Natural killer cell treated with Interleukin-12 subunit alpha and Interleukin-12 subunit beta and Interleukin-15 and Interleukin-18, amount 100 ng/mL, for 72 hours (primary cell): ENCODE measurements at regions not wholly inside any gene's neighbourhood (a gene's known extent, or its start where the extent isn't known, plus 50 kb on each side); places are given as distances from the start of the nearest gene placed in this dataset.
"Not testable (repeated sequence)": the region's sequence is repeated elsewhere in the genome, so short reads cannot be mapped to it uniquely, and the experiment has no call there.

ENCODE experiments used
- ATAC-seq, 2 donors: fragments of 150-1000 bp; cut with Tn5 transposase in 1 of 2; sonication (Bioruptor Pico), chemical (Tn5 transposase) in 1 of 2; 2 replicates each; pipeline ENCODE4 v1.10.0; 2021
- DNase-seq: peaks from one replicate; pipeline ENCODE4 v3.0.0; 2022; ENCODE audit warnings: low spot score
- H3K27ac Mint-ChIP-seq, 2 donors: 1 replicate in 1 of 2; 2 replicates in 1 of 2; pipeline ENCODE4 v1.8.0; 2022; ENCODE audit warnings: mixed read lengths in 2 of 2, mild to moderate bottlenecking in 1 of 2, moderate library complexity in 1 of 2
- H3K27me3 Mint-ChIP-seq, 2 donors: 1 replicate in 1 of 2; 2 replicates in 1 of 2; pipeline ENCODE4 v1.8.0; 2022; ENCODE audit warnings: mixed read lengths in 2 of 2
- H3K36me3 Mint-ChIP-seq: one replicate; pipeline ENCODE4 v1.8.0; 2022; ENCODE audit warnings: mixed read lengths
- H3K4me1 Mint-ChIP-seq, 2 donors: 1 replicate in 1 of 2; 2 replicates in 1 of 2; pipeline ENCODE4 v1.8.0; 2022; ENCODE audit warnings: low read depth in 2 of 2, mixed read lengths in 2 of 2, mild to moderate bottlenecking in 1 of 2
- H3K4me3 Mint-ChIP-seq: one replicate; pipeline ENCODE4 v1.8.0; 2022; ENCODE audit warnings: mixed read lengths
- H3K9me3 Mint-ChIP-seq: 2 replicates; pipeline ENCODE4 v1.8.0; 2022; ENCODE audit warnings: mixed read lengths

- no peaks in the 10 kb centered on the region for H3K9me3 Mint-ChIP-seq
- no peak overlapping the region for H3K27ac Mint-ChIP-seq
- peaks cover 0 to 4% of the 10 kb centered on the region in 2 donors for H3K4me1 Mint-ChIP-seq
- DNase-seq (no peak), ATAC-seq (no peak)
- no peaks in the 10 kb centered on the region for H3K36me3 Mint-ChIP-seq
- no peak overlapping the region for H3K4me3 Mint-ChIP-seq
- H3K27me3 Mint-ChIP-seq = peaks cover 36 to 38% of the 10 kb centered on the region in 2 donors
These were observed 131.0 kb downstream of the GALR1 start for GRCh38 chr18:77380695-77381094.

- no peaks in the 10 kb centered on the region for H3K9me3 Mint-ChIP-seq
- no peak overlapping the region for H3K4me3 Mint-ChIP-seq
- no peak overlapping the region for H3K27ac Mint-ChIP-seq
- no peak for ATAC-seq
- H3K36me3 Mint-ChIP-seq = no peaks in the 10 kb centered on the region
- peaks cover 19 to 49% of the 10 kb centered on the region in 2 donors for H3K27me3 Mint-ChIP-seq
- peaks cover 0 to 2% of the 10 kb centered on the region in 2 donors for H3K4me1 Mint-ChIP-seq
- DNase-seq = no peak
These were observed 142.7 kb downstream of the GALR1 start for GRCh38 chr18:77392321-77392720.

- Mint-ChIP-seq H3K36me3 (no peaks in the 10 kb centered on the region), H3K4me1 (peaks cover 0 to 2% of the 10 kb centered on the region in 2 donors), H3K4me3 (no peak overlapping the region), H3K27ac (no peak overlapping the region), H3K9me3 (no peaks in the 10 kb centered on the region), H3K27me3 (peaks cover 11 to 40% of the 10 kb centered on the region in 2 donors)
- no peak for ATAC-seq
- no peak for DNase-seq
These were observed 143.9 kb downstream of the GALR1 start for GRCh38 chr18:77393519-77393918.

DNA sequence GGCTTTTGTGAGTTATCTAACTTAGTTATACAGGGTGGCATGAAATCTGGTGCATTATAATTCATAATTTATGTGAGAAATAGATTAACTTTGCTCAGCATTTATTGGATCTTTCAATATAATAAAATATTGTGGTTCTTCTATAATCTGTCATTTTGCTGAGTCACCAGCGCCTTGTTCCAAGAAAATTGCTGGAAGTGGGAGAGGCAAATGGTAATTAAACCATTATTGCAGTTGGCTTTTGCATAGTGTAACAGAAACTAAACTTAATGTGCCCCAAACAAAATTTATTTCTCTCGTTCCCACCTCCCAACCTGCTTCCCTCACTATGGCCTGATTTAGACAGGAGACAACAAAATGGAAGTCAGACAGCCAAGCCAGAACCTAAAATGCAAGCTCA is 146.3 kb downstream of the GALR1 start:
- H3K4me1 Mint-ChIP-seq = peaks cover 0 to 2% of the 10 kb centered on the region in 2 donors
- no peaks in the 10 kb centered on the region for H3K9me3 Mint-ChIP-seq
- no peak for ATAC-seq
- H3K4me3 Mint-ChIP-seq = no peak overlapping the region
- H3K27ac Mint-ChIP-seq = no peak overlapping the region
- no peak for DNase-seq
- H3K27me3 Mint-ChIP-seq = peaks cover 4 to 16% of the 10 kb centered on the region in 2 donors
- no peaks in the 10 kb centered on the region for H3K36me3 Mint-ChIP-seq

- ATAC-seq = no peak
- H3K27me3 Mint-ChIP-seq = peaks cover 2 to 6% of the 10 kb centered on the region in 2 donors
- H3K27ac Mint-ChIP-seq = no peak overlapping the region
- DNase-seq = no peak
- peaks cover 0 to 2% of the 10 kb centered on the region in 2 donors for H3K4me1 Mint-ChIP-seq
- no peak overlapping the region for H3K4me3 Mint-ChIP-seq
- no peaks in the 10 kb centered on the region for H3K9me3 Mint-ChIP-seq
- no peaks in the 10 kb centered on the region for H3K36me3 Mint-ChIP-seq
These were observed 147.4 kb downstream of the GALR1 start for GRCh38 chr18:77397056-77397455.

GRCh38 chr18:77397617-77398016 is 148.0 kb downstream of the GALR1 start:
- Mint-ChIP-seq H3K27ac (no peak overlapping the region), H3K4me1 (no peaks in the 10 kb centered on the region), H3K36me3 (no peaks in the 10 kb centered on the region), H3K9me3 (no peaks in the 10 kb centered on the region), H3K4me3 (no peak overlapping the region), H3K27me3 (peaks cover 0 to under 1% of the 10 kb centered on the region in 2 donors)
- DNase-seq (no peak), ATAC-seq (no peak)

- DNase-seq (no peak), ATAC-seq (peak in 1 of 2 donors; percentile 13)
- H3K4me3 Mint-ChIP-seq = no peak overlapping the region
- no peaks in the 10 kb centered on the region for H3K27me3 Mint-ChIP-seq
- H3K4me1 Mint-ChIP-seq = no peaks in the 10 kb centered on the region
- no peaks in the 10 kb centered on the region for H3K36me3 Mint-ChIP-seq
- H3K27ac Mint-ChIP-seq = no peak overlapping the region
- no peaks in the 10 kb centered on the region for H3K9me3 Mint-ChIP-seq
These were observed 150.9 kb downstream of the GALR1 start for GRCh38 chr18:77400561-77400960.

GRCh38 chr18:77401173-77401572 is 151.5 kb downstream of the GALR1 start:
- Mint-ChIP-seq H3K4me1 (no peaks in the 10 kb centered on the region), H3K4me3 (no peak overlapping the region), H3K36me3 (no peaks in the 10 kb centered on the region), H3K27ac (no peak overlapping the region), H3K27me3 (no peaks in the 10 kb centered on the region), H3K9me3 (no peaks in the 10 kb centered on the region)
- DNase-seq (no peak), ATAC-seq (no peak)

GRCh38 chr18:77403969-77404535 is 154.4 kb downstream of the GALR1 start:
- H3K36me3 Mint-ChIP-seq = no peaks in the 10 kb centered on the region
- no peaks in the 10 kb centered on the region for H3K9me3 Mint-ChIP-seq
- peak in 1 of 2 donors; percentile 18 for ATAC-seq
- H3K27ac Mint-ChIP-seq = no peak overlapping the region
- H3K4me3 Mint-ChIP-seq = no peak overlapping the region
- DNase-seq = no peak
- no peaks in the 10 kb centered on the region for H3K4me1 Mint-ChIP-seq
- H3K27me3 Mint-ChIP-seq = no peaks in the 10 kb centered on the region

GRCh38 chr18:77405096-77405495 is 155.4 kb downstream of the GALR1 start:
- DNase-seq = no peak
- H3K4me3 Mint-ChIP-seq = no peak overlapping the region
- no peaks in the 10 kb centered on the region for H3K36me3 Mint-ChIP-seq
- no peaks in the 10 kb centered on the region for H3K4me1 Mint-ChIP-seq
- no peaks in the 10 kb centered on the region for H3K9me3 Mint-ChIP-seq
- peaks cover 0 to 3% of the 10 kb centered on the region in 2 donors for H3K27me3 Mint-ChIP-seq
- H3K27ac Mint-ChIP-seq = no peak overlapping the region
- no peak for ATAC-seq

GRCh38 chr18:77407733-77408132 is 158.1 kb downstream of the GALR1 start:
- H3K36me3 Mint-ChIP-seq = no peaks in the 10 kb centered on the region
- no peak for DNase-seq
- no peaks in the 10 kb centered on the region for H3K9me3 Mint-ChIP-seq

DNA sequence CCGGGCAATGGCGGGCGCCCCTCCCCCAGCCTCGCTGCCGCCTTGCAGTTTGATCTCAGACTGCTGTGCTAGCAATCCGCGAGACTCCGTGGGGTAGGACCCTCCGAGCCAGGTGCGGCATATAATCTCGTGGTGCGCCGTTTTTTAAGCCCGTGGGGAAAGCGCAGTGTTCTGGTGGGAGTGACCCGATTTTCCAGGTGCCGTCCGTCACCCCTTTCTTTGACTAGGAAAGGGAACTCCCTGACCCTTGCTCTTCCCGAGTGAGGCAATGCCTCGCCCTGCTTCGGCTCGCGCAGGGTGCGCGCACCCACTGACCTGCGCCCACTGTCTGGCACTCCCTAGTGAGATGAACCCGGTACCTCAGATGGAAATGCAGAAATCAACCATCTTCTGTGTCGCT is 171.9 kb downstream of the GALR1 start:
- H3K36me3 Mint-ChIP-seq, H3K9me3 Mint-ChIP-seq, H3K4me1 Mint-ChIP-seq, H3K4me3 Mint-ChIP-seq, DNase-seq, H3K27ac Mint-ChIP-seq, ATAC-seq: not testable (repeated sequence)
- peaks cover 13% of the 10 kb centered on the region in 2 donors for H3K27me3 Mint-ChIP-seq

More at GRCh38 chr18:77407733-77408132, 158.1 kb downstream of the GALR1 start:
- Mint-ChIP-seq H3K27ac (no peak overlapping the region), H3K4me3 (no peak overlapping the region), H3K27me3 (peaks cover 0 to 5% of the 10 kb centered on the region in 2 donors), H3K4me1 (no peaks in the 10 kb centered on the region)
- no peak for ATAC-seq

GRCh38 chr18:77422974-77423867 is 173.6 kb downstream of the GALR1 start:
- ATAC-seq = no peak
- no peak for DNase-seq
- Mint-ChIP-seq H3K4me1 (peaks cover 0 to 5% of the 10 kb centered on the region in 2 donors), H3K27ac (no peak overlapping the region), H3K9me3 (no peaks in the 10 kb centered on the region), H3K27me3 (peaks cover 20 to 25% of the 10 kb centered on the region in 2 donors), H3K36me3 (no peaks in the 10 kb centered on the region), H3K4me3 (no peak overlapping the region)

- H3K27me3 Mint-ChIP-seq = peaks cover 21 to 31% of the 10 kb centered on the region in 2 donors
- no peaks in the 10 kb centered on the region for H3K9me3 Mint-ChIP-seq
- no peaks in the 10 kb centered on the region for H3K4me1 Mint-ChIP-seq
- no peak overlapping the region for H3K4me3 Mint-ChIP-seq
- DNase-seq = no peak
- H3K36me3 Mint-ChIP-seq = no peaks in the 10 kb centered on the region
- ATAC-seq = no peak
- no peak overlapping the region for H3K27ac Mint-ChIP-seq
These were observed 183.4 kb downstream of the GALR1 start for GRCh38 chr18:77433076-77433475.
